Activated naive CD8-positive, alpha-beta T cell treated with anti-CD3 and anti-CD28 coated beads, Interleukin-2, amount 10 ng/mL, durations not matched to agents 7 days and 5 days (primary cell): ENCODE measurements at regions not wholly inside any gene's neighbourhood (a gene's known extent, or its start where the extent isn't known, plus 50 kb on each side); places are given as distances from the start of the nearest gene placed in this dataset.

Experiments used
- ATAC-seq: fragments of 150-1000 bp; cut with Tn5 transposase; one replicate; pipeline ENCODE4 v1.10.0; 2021; ENCODE audit warnings: low read depth, moderate library complexity
- POLR2A ChIA-PET: fragments of 350-600 bp; sonication (Branson Sonifier 250); formaldehyde crosslinking; loops from one replicate; lab custom pipeline; 2021; ENCODE audit warnings: antibody characterized with exemption; lab: Charles Lee
- DNase-seq: peaks from one replicate; pipeline ENCODE4 v3.0.0; 2021
- H3K27ac Mint-ChIP-seq: one replicate; pipeline ENCODE4 v1.8.0; 2022; ENCODE audit warnings: mild to moderate bottlenecking, mixed read lengths
- H3K27me3 Mint-ChIP-seq: one replicate; pipeline ENCODE4 v1.8.0; 2022; ENCODE audit warnings: mild to moderate bottlenecking, moderate library complexity, mixed read lengths
- H3K36me3 Mint-ChIP-seq: one replicate; pipeline ENCODE4 v1.8.0; 2021; ENCODE audit warnings: mild to moderate bottlenecking, mixed read lengths
- H3K4me1 Mint-ChIP-seq: one replicate; pipeline ENCODE4 v1.8.0; 2021; ENCODE audit warnings: mixed read lengths
- H3K4me3 Mint-ChIP-seq: one replicate; pipeline ENCODE4 v1.8.0; 2022; ENCODE audit warnings: mild to moderate bottlenecking, moderate library complexity, mixed read lengths
- H3K9me3 Mint-ChIP-seq: one replicate; pipeline ENCODE4 v1.8.0; 2021; ENCODE audit warnings: mixed read lengths

- ATAC-seq (no peak), DNase-seq (no peak)
- POLR2A ChIA-PET: no interaction called here
- Mint-ChIP-seq H3K36me3 (no peaks in the 10 kb centered on the region), H3K27me3 (peaks cover 2% of the 10 kb centered on the region), H3K4me3 (no peak overlapping the region), H3K4me1 (no peaks in the 10 kb centered on the region), H3K9me3 (no peaks in the 10 kb centered on the region), H3K27ac (no peak overlapping the region)
These were observed 185.0 kb upstream of the SMIM21 start for GRCh38 chr18:75612456-75612855.

GRCh38 chr18:75607701-75608100 lies 180.2 kb upstream of the SMIM21 start:
- Mint-ChIP-seq H3K27ac (no peak overlapping the region), H3K27me3 (no peaks in the 10 kb centered on the region), H3K36me3 (no peaks in the 10 kb centered on the region), H3K9me3 (no peaks in the 10 kb centered on the region), H3K4me1 (no peaks in the 10 kb centered on the region), H3K4me3 (no peak overlapping the region)
- POLR2A ChIA-PET: no interaction called here
- DNase-seq (no peak), ATAC-seq (no peak)

- no peak overlapping the region for H3K4me3 Mint-ChIP-seq
- H3K4me1 Mint-ChIP-seq: no peaks in the 10 kb centered on the region
- ATAC-seq (no peak), DNase-seq (no peak)
- no peak overlapping the region for H3K27ac Mint-ChIP-seq
- peaks cover 14% of the 10 kb centered on the region for H3K9me3 Mint-ChIP-seq
- no peaks in the 10 kb centered on the region for H3K27me3 Mint-ChIP-seq
- H3K36me3 Mint-ChIP-seq: no peaks in the 10 kb centered on the region
- POLR2A ChIA-PET: no interaction called here
These were observed 165.0 kb upstream of the SMIM21 start for GRCh38 chr18:75592527-75592926.

- Mint-ChIP-seq H3K9me3 (peaks cover 9% of the 10 kb centered on the region), H3K27ac (no peak overlapping the region), H3K36me3 (no peaks in the 10 kb centered on the region), H3K4me1 (no peaks in the 10 kb centered on the region), H3K27me3 (peaks cover 5% of the 10 kb centered on the region), H3K4me3 (no peak overlapping the region)
- DNase-seq (no peak), ATAC-seq (no peak)
- POLR2A ChIA-PET: no interaction called here
These were observed 160.9 kb upstream of the SMIM21 start for GRCh38 chr18:75588412-75588811.

- no peak for ATAC-seq
- Mint-ChIP-seq H3K9me3 (peaks cover 2% of the 10 kb centered on the region), H3K4me3 (no peak overlapping the region)
These were observed 159.6 kb upstream of the SMIM21 start for GRCh38 chr18:75587131-75587530.

GRCh38 chr18:75586130-75586889 lies 158.8 kb upstream of the SMIM21 start:
- no peak for ATAC-seq
- no peaks in the 10 kb centered on the region for H3K36me3 Mint-ChIP-seq
- no peaks in the 10 kb centered on the region for H3K4me1 Mint-ChIP-seq
- DNase-seq: no peak
- no peaks in the 10 kb centered on the region for H3K9me3 Mint-ChIP-seq
- H3K4me3 Mint-ChIP-seq: no peak overlapping the region
- POLR2A ChIA-PET: no interaction called here
- peaks cover 8% of the 10 kb centered on the region for H3K27me3 Mint-ChIP-seq
- H3K27ac Mint-ChIP-seq: no peak overlapping the region

More at GRCh38 chr18:75587131-75587530, 159.6 kb upstream of the SMIM21 start:
- Mint-ChIP-seq H3K27me3 (peaks cover 5% of the 10 kb centered on the region), H3K4me1 (no peaks in the 10 kb centered on the region), H3K36me3 (no peaks in the 10 kb centered on the region), H3K27ac (no peak overlapping the region)
- POLR2A ChIA-PET: no interaction called here
- DNase-seq: no peak

- ATAC-seq (no peak), DNase-seq (no peak)
- no peak overlapping the region for H3K27ac Mint-ChIP-seq
- no peaks in the 10 kb centered on the region for H3K36me3 Mint-ChIP-seq
- no peak overlapping the region for H3K4me3 Mint-ChIP-seq
- no peaks in the 10 kb centered on the region for H3K4me1 Mint-ChIP-seq
- POLR2A ChIA-PET: no interaction called here
- no peaks in the 10 kb centered on the region for H3K9me3 Mint-ChIP-seq
- peaks cover 16% of the 10 kb centered on the region for H3K27me3 Mint-ChIP-seq
These were observed 155.4 kb upstream of the SMIM21 start for GRCh38 chr18:75582940-75583339.

GRCh38 chr18:75582406-75582821 lies 154.9 kb upstream of the SMIM21 start:
- Mint-ChIP-seq H3K4me3 (no peak overlapping the region), H3K27me3 (peaks cover 16% of the 10 kb centered on the region), H3K9me3 (no peaks in the 10 kb centered on the region), H3K36me3 (no peaks in the 10 kb centered on the region), H3K4me1 (no peaks in the 10 kb centered on the region), H3K27ac (no peak overlapping the region)
- ATAC-seq: no peak
- POLR2A ChIA-PET: no interaction called here
- no peak for DNase-seq

GRCh38 chr18:75581336-75582131 lies 154.0 kb upstream of the SMIM21 start:
- H3K36me3 Mint-ChIP-seq: no peaks in the 10 kb centered on the region
- H3K27ac Mint-ChIP-seq: no peak overlapping the region
- peaks cover 16% of the 10 kb centered on the region for H3K27me3 Mint-ChIP-seq
- ATAC-seq: no peak
- H3K9me3 Mint-ChIP-seq: no peaks in the 10 kb centered on the region
- POLR2A ChIA-PET: no interaction called here
- DNase-seq: no peak
- H3K4me3 Mint-ChIP-seq: no peak overlapping the region
- no peaks in the 10 kb centered on the region for H3K4me1 Mint-ChIP-seq

GRCh38 chr18:75574187-75574586 lies 146.7 kb upstream of the SMIM21 start:
- no peak overlapping the region for H3K27ac Mint-ChIP-seq
- DNase-seq: no peak
- H3K4me3 Mint-ChIP-seq: no peak overlapping the region
- peaks cover 5% of the 10 kb centered on the region for H3K27me3 Mint-ChIP-seq
- POLR2A ChIA-PET: no interaction called here
- no peaks in the 10 kb centered on the region for H3K9me3 Mint-ChIP-seq
- H3K36me3 Mint-ChIP-seq: no peaks in the 10 kb centered on the region
- H3K4me1 Mint-ChIP-seq: no peaks in the 10 kb centered on the region
- ATAC-seq: no peak

- POLR2A ChIA-PET: no interaction called here
- H3K9me3 Mint-ChIP-seq: no peaks in the 10 kb centered on the region
- DNase-seq (no peak), ATAC-seq (no peak)
- H3K4me3 Mint-ChIP-seq: no peak overlapping the region
- H3K4me1 Mint-ChIP-seq: no peaks in the 10 kb centered on the region
- H3K36me3 Mint-ChIP-seq: no peaks in the 10 kb centered on the region
- H3K27me3 Mint-ChIP-seq: no peaks in the 10 kb centered on the region
- no peak overlapping the region for H3K27ac Mint-ChIP-seq
These were observed 135.6 kb upstream of the SMIM21 start for GRCh38 chr18:75563150-75563549.

- no peak overlapping the region for H3K4me3 Mint-ChIP-seq
- H3K27ac Mint-ChIP-seq: no peak overlapping the region
- DNase-seq (no peak), ATAC-seq (no peak)
- H3K27me3 Mint-ChIP-seq: no peaks in the 10 kb centered on the region
- no peaks in the 10 kb centered on the region for H3K4me1 Mint-ChIP-seq
- H3K36me3 Mint-ChIP-seq: no peaks in the 10 kb centered on the region
- POLR2A ChIA-PET: no interaction called here
- H3K9me3 Mint-ChIP-seq: no peaks in the 10 kb centered on the region
These were observed 134.7 kb upstream of the SMIM21 start for GRCh38 chr18:75562216-75562615.

GRCh38 chr18:75558790-75559189 lies 131.3 kb upstream of the SMIM21 start:
- Mint-ChIP-seq H3K4me1 (no peaks in the 10 kb centered on the region), H3K9me3 (no peaks in the 10 kb centered on the region), H3K36me3 (no peaks in the 10 kb centered on the region), H3K4me3 (no peak overlapping the region), H3K27ac (no peak overlapping the region), H3K27me3 (no peaks in the 10 kb centered on the region)
- DNase-seq: no peak
- POLR2A ChIA-PET: no interaction called here
- ATAC-seq: no peak

- POLR2A ChIA-PET: no interaction called here
- Mint-ChIP-seq H3K9me3 (no peaks in the 10 kb centered on the region), H3K4me3 (no peak overlapping the region), H3K27ac (no peak overlapping the region), H3K4me1 (no peaks in the 10 kb centered on the region), H3K27me3 (peaks cover 4% of the 10 kb centered on the region), H3K36me3 (no peaks in the 10 kb centered on the region)
- DNase-seq (no peak), ATAC-seq (no peak)
These were observed 129.3 kb upstream of the SMIM21 start for GRCh38 chr18:75556841-75557240.
